GM12891 (cell line): ENCODE measurements at regions not wholly inside any gene's neighbourhood (a gene's known extent, or its start where the extent isn't known, plus 50 kb on each side); places are given as distances from the start of the nearest gene placed in this dataset.

Experiments used
- DNase-seq: peaks from one replicate; pipeline ENCODE4 v3.0.0; 2011; ENCODE audit warnings: low spot score; ENCODE audit not compliant: insufficient read length
- FAIRE-seq: peaks from 2 replicates; lab custom pipeline; 2011; peaks lifted over from hg19 to GRCh38; lab: Jason Lieb, UNC
- PAX5 ChIP-seq: IDR thresholded peaks from 2 replicates; pipeline ENCODE4 v1.6.1; 2011; ENCODE audit warnings: low read length, moderate library complexity, mild to moderate bottlenecking; ENCODE audit not compliant: insufficient read depth, severe bottlenecking
- POLR2A ChIP-seq: IDR thresholded peaks from 2 replicates; pipeline ENCODE4 v1.6.1; 2011; ENCODE audit warnings: low read depth, low read length, control low read depth
- POLR2AphosphoS5 ChIP-seq: IDR thresholded peaks from 2 replicates; pipeline ENCODE4 v1.6.1; 2011; ENCODE audit warnings: low read depth, low read length, control low read depth
- POU2F2 ChIP-seq: IDR thresholded peaks from 2 replicates; pipeline ENCODE4 v1.6.1; 2011; ENCODE audit warnings: low read depth, mild to moderate bottlenecking, control low read depth, low read length, moderate library complexity
- SPI1 ChIP-seq: IDR thresholded peaks from 2 replicates; pipeline ENCODE4 v1.6.1; 2011; ENCODE audit warnings: low read depth, low read length, control low read depth
- TAF1 ChIP-seq: IDR thresholded peaks from 2 replicates; pipeline ENCODE4 v1.6.1; 2011; ENCODE audit warnings: low read depth, low read length, control low read depth

GRCh38 chr22:22137891-22138290 is 106.7 kb upstream of the VPREB1 start:
- FAIRE-seq (no peak), DNase-seq (no peak)
- TF ChIP-seq POLR2AphosphoS5, result no peak
- TF ChIP-seq SPI1, result no peak
- no peak for TF ChIP-seq TAF1
- no peak for TF ChIP-seq PAX5
- no peak for TF ChIP-seq POLR2A
- TF ChIP-seq POU2F2, result no peak

- FAIRE-seq, result no peak
- TF ChIP-seq PAX5, result no peak
- TF ChIP-seq POLR2AphosphoS5, result no peak
- TF ChIP-seq SPI1, result no peak
- TF ChIP-seq POLR2A, result no peak
- no peak for TF ChIP-seq TAF1
- TF ChIP-seq POU2F2, result no peak
- DNase-seq, result no peak
These were observed 110.7 kb upstream of the VPREB1 start for GRCh38 chr22:22133910-22134309.

- DNase-seq (no peak), FAIRE-seq (peak; percentile 84)
- no peak for TF ChIP-seq POU2F2
- no peak for TF ChIP-seq POLR2AphosphoS5
- no peak for TF ChIP-seq POLR2A
- TF ChIP-seq PAX5, result no peak
- no peak for TF ChIP-seq SPI1
- TF ChIP-seq TAF1, result no peak
These were observed 113.5 kb upstream of the VPREB1 start for GRCh38 chr22:22130953-22131608.

GRCh38 chr22:22129387-22129786 is 115.2 kb upstream of the VPREB1 start:
- FAIRE-seq (no peak), DNase-seq (no peak)
- TF ChIP-seq PAX5 (no peak), TAF1 (no peak), SPI1 (no peak), POU2F2 (no peak), POLR2AphosphoS5 (no peak), POLR2A (no peak)

GRCh38 chr22:22128440-22128839 is 116.1 kb upstream of the VPREB1 start:
- no peak for FAIRE-seq
- DNase-seq, result no peak
- TF ChIP-seq SPI1, result no peak
- no peak for TF ChIP-seq PAX5
- TF ChIP-seq POU2F2, result no peak
- no peak for TF ChIP-seq TAF1
- no peak for TF ChIP-seq POLR2AphosphoS5
- TF ChIP-seq POLR2A, result no peak

GRCh38 chr22:22127100-22127499 is 117.5 kb upstream of the VPREB1 start:
- DNase-seq (no peak), FAIRE-seq (no peak)
- TF ChIP-seq PAX5 (no peak), TAF1 (no peak), SPI1 (no peak), POLR2AphosphoS5 (no peak), POLR2A (no peak), POU2F2 (no peak)

GRCh38 chr22:22125579-22126468 is 118.8 kb upstream of the VPREB1 start:
- FAIRE-seq, result peak; percentile 43
- DNase-seq, result no peak
- TF ChIP-seq POLR2A, result no peak
- TF ChIP-seq SPI1, result no peak
- TF ChIP-seq PAX5, result no peak

- TF ChIP-seq POLR2AphosphoS5 (no peak), POLR2A (no peak), PAX5 (no peak), POU2F2 (no peak), TAF1 (no peak), SPI1 (no peak)
- FAIRE-seq (no peak), DNase-seq (no peak)
These were observed 119.5 kb upstream of the VPREB1 start for GRCh38 chr22:22125028-22125578.

- no peak for TF ChIP-seq POU2F2
- no peak for TF ChIP-seq POLR2A
- no peak for TF ChIP-seq SPI1
- no peak for TF ChIP-seq TAF1
- TF ChIP-seq POLR2AphosphoS5, result no peak
- TF ChIP-seq PAX5, result no peak
- no peak for FAIRE-seq
- no peak for DNase-seq
These were observed 120.2 kb upstream of the VPREB1 start for GRCh38 chr22:22124374-22124773.
